Daoy (cell line): ENCODE measurements at regions not wholly inside any gene's neighbourhood (a gene's known extent, or its start where the extent isn't known, plus 50 kb on each side); places are given as distances from the start of the nearest gene placed in this dataset.
"Not testable (repeated sequence)": the region's sequence is repeated elsewhere in the genome, so short reads cannot be mapped to it uniquely, and the experiment has no call there.

Experiments
- DNase-seq: peaks from one replicate; pipeline ENCODE4 v3.0.0-alpha.2; 2015; ENCODE audit warnings: low read depth

DNA sequence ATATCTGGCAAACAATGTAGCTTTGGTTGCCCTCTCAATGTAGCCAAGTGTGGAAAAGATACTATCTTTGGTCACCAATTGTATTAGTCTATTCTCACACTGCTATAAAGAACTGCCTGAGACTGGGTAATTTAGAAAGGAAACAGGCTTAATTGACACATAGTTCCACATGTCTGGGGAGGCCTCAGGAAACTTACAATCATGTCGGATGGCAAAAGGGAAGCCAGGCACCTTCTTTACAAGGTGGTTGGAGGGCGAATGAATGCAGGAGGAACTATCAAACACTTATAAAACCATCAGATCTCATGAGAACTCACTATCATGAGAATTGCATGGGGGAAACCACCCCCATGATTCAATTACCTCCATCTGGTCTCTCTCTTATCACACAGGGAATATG, 133.1 kb upstream of the TBCA start:
- no peak for DNase-seq

- DNase-seq = no peak
These were observed 132.6 kb upstream of the TBCA start for GRCh38 chr5:77908787-77909186.

GRCh38 chr5:77907786-77908185, 131.6 kb upstream of the TBCA start:
- DNase-seq = no peak

GRCh38 chr5:77906806-77907205, 130.7 kb upstream of the TBCA start:
- peak; percentile 24 for DNase-seq

- DNase-seq = no peak
These were observed 128.2 kb upstream of the TBCA start for GRCh38 chr5:77904362-77904761.

- no peak for DNase-seq
These were observed 124.6 kb upstream of the TBCA start for GRCh38 chr5:77900691-77901090.

DNA sequence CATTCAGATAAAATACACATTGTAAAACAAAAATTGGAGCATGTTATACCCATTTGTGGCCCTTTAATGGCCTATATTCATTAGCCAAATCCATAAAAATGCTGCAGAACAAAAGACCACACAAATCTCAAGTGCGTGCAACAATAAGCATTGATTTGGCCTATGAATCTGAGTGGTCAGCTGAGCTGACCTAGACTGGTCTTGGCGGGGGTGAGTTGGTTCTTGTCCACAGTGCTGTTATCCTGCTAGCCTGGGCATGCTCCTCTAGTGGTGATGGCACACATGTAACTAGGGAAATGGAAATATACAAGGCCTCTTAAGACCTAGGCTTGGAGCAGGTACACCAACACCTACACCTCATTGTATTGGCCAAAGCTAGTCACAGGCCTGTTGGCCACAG, 122.2 kb upstream of the TBCA start:
- no peak for DNase-seq

GRCh38 chr5:77896338-77896737, 120.2 kb upstream of the TBCA start:
- no peak for DNase-seq

DNA sequence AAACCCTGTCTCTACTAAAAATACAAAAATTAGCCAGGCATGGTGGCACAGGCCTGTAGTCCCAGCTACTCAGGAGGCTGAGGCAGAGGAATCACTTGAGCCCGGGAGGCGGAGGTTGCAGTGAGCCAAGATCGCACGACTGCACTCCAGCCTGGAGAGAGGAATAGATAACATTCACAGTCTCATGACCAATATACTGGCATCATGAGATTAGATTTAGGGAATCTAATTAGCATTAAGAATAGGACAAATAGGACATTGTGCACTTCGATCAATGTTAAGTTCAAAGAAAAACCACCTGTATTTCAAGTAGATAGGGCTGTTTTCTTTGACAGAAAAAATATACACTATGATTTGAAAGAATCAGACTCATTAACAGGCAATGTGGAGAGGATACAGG, 118.0 kb upstream of the TBCA start:
- DNase-seq = not testable (repeated sequence)

DNA sequence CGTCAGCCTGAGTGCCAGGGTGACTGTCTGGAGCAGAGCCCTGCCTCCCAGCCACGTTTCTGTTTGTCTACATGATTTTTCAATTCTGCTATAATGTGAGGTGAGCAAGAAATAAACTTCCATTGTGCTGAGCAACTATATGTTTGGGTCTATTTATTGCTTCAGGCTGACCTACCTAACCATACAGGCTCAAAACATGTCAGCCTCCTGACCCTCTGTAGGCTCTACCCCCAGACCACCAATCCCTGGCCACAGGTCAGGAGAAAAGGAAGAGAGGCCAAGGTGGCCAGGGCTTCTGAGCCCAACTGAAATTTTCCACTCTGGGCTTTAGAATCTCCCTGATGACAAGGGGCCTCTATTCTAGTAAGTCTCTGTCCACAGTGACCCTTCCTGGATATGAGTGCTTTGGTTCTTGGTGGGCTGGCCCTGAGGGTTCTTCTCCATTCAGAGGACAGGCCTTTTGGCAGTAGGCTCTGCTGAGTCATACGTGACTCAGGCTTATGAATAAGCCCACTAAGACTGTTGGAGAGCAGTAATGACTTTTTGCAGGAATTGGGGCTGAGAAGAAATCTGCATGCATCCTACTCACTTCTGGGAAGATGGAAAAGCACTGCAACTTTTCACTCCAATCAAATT, 117.2 kb upstream of the TBCA start:
- peak; percentile 96 for DNase-seq

GRCh38 chr5:77892061-77893010, 116.2 kb upstream of the TBCA start:
- no peak for DNase-seq

DNA sequence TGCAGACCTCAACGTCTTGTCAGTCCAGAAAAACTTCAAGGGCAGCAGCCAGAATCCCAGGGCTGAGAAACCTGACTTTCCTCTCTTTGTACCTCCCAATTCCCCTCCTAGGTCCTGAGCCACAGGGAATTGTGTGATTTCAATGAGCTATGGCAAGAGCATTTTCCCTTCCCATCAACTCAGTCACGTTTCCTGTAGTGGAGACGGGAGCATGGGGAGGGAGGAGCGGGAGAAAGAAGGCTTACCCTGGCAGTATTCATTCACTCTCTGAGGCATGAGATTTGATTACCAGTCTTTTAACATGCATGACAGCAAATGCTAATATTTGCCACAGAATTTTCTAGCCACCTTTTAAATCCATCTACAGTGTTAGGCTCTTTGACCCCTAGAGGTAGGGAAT, 109.4 kb upstream of the TBCA start:
- no peak for DNase-seq

DNA sequence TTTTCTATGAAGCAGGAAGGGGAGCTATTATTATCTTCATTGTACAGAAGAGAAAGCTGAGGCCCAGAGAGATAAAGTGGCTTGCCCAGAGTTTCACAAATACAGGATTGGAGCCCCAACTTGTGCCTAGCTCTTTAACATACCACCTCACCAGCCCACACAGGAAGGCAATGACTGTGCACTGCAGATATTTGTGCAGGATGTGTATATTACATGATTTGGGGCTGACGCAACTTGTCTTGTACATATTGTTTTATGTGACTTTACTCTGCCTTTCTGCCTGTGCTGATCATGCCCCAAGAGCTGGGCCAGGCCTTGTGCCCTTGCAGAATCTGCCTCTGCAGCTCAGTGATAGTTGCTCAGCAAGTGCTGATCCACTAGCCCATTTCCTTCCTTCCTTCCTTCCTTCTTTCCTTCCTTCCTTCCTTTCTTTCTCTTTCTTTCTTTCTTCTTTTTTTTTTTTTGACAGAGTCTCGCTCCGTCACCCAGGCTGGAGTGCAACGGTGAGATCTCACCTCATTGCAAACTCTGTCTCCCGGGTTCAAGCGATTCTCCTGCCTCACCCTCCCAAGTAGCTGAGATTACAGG, 106.6 kb upstream of the TBCA start:
- peak; percentile 81 for DNase-seq

DNA sequence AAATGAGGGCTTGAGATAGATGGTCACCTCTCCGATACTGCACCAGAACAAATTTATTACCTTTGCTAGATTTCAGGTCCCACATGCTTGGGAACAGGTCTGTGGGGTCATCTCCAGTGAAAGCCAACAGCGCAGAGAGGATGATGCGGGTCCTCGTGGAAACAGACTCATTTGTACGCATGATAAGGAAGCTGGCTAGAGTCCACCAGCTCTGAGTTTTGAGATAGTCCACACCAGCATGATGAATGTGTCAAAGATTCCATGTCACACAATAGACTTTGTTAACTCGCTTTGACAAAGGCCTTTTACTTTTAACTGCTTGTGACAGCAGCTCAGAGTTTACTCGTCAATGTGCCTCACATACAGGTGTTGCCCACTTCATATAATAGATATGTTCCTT, 105.4 kb upstream of the TBCA start:
- no peak for DNase-seq

GRCh38 chr5:77877516-77878355, 101.6 kb upstream of the TBCA start:
- no peak for DNase-seq

- peak; percentile 45 for DNase-seq
These were observed 100.8 kb upstream of the TBCA start for GRCh38 chr5:77876862-77877502.

DNA sequence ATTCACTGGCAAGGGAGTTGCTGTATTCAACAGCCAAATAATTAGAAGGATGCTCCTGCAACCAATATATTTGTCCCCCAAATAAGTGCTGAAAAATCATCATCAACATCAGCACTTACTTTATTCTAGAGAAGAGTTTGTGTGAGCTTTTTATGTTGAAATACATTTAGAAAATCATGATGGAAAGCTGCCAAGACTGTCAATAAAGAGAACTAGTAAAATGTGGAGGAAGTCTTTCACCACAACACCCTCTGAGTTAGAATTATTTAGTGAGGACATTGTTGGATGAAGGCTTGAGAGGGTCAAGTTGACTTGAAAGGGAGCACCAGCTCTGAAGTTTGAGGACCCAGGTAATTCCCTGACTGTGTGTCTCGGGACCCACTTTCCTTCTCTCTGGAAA, 100.2 kb upstream of the TBCA start:
- no peak for DNase-seq

DNA sequence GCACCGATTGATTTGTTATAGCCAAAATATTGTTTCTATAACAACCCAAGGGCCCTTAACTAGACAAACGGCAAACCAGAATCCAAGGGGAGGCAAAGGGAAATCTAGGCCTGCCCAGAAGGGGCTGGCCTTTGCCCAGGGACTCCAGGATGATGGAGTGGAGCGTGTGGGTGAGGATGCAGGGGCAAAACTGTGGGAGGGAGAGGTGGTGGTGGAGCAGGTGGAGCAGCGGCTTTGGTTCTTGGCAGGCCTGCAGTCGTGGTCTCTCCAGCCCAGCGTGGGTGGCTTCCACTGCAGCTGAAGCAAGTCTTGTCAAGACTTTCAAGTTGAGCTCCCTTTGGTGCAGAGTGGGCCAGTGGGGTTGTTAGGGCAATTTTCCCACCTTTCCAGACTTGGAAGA, 98.6 kb upstream of the TBCA start:
- DNase-seq = no peak

DNA sequence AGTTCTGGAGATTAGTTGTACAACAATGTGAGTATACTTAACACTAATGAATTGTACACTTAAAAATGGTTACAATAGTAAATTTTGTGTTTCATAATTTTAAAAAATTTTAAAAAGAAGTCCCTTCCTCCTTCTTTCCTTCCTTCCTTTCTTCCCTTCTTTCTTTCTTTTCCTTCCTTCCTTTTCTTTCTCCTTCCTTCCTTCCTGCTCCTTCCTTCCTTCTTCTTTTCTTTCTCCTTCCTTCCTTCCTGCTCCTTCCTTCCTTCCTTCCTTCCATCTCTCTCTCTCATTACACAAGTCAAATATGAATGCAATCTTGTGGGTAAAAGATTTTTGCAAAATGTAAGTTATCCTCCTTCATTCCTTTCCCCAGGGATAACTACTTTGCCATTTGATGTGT, 97.1 kb upstream of the TBCA start:
- DNase-seq = no peak

- DNase-seq = no peak
These were observed 95.8 kb upstream of the TBCA start for GRCh38 chr5:77871946-77872345.

DNA sequence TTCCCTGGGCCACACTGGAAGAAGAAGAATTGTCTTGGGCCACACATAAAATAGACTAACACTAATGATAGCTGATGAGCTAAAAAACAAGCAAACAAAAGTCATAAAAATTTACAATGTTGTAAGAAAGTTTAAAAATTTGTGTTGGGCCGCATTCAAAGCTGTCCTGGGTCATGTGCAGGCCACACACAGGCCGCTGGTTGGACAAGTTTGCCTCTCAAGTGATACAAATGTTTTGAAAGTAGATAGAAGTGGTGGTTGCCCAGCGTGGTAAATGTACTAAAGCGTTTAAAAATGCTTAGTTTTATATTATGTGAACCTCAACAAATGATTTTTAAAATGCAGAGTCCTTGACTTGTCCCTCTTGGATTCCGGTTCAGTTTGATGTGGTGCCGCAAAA, 94.9 kb upstream of the TBCA start:
- no peak for DNase-seq
